Neural cell (in vitro differentiated cells): ENCODE measurements at regions not wholly inside any gene's neighbourhood (a gene's known extent, or its start where the extent isn't known, plus 50 kb on each side); places are given as distances from the start of the nearest gene placed in this dataset.
A peak's percentile ranks its signal among the peaks of the same experiment; 100 is the strongest.

Source experiments
- H2AFZ ChIP-seq: fragments of 200-600, 300-800 bp; sonication (generic), shearing (Covaris generic); 2 replicates; pipeline ENCODE4 v1.6.0; 2014; ENCODE audit warnings: low read depth, mild to moderate bottlenecking, antibody characterized with exemption, low read length, moderate library complexity
- H3F3A ChIP-seq: fragments of 200-600 bp; shearing (Covaris generic); 2 replicates; pipeline ENCODE4 v1.6.1; 2016; ENCODE audit warnings: mild to moderate bottlenecking, moderate library complexity, mixed read lengths, antibody characterized with exemption, low read length; ENCODE audit not compliant: insufficient read depth, poor library complexity, severe bottlenecking
- H3K27ac ChIP-seq: fragments of 200-600, 300-800 bp; sonication (generic), shearing (Covaris generic); 2 replicates; pipeline ENCODE4 v1.5.1; 2014; ENCODE audit warnings: mild to moderate bottlenecking, low read length, moderate library complexity
- H3K27me3 ChIP-seq: fragments of 300-800, 200-600 bp; sonication (generic), shearing (Covaris generic); 2 replicates; pipeline ENCODE4 v1.6.0; 2014; ENCODE audit warnings: mild to moderate bottlenecking, low read depth, low read length, moderate library complexity; ENCODE audit not compliant: insufficient read depth
- H3K36me3 ChIP-seq: fragments of 300-800, 200-600 bp; sonication (generic), shearing (Covaris generic); 2 replicates; pipeline ENCODE4 v1.5.1; 2014; ENCODE audit warnings: mild to moderate bottlenecking, antibody characterized with exemption, low read length, moderate library complexity; ENCODE audit not compliant: insufficient read depth
- H3K4me2 ChIP-seq: fragments of 300-800, 200-600 bp; sonication (generic), shearing (Covaris generic); 2 replicates; pipeline ENCODE4 v1.6.0; 2014; ENCODE audit warnings: mild to moderate bottlenecking, low read length
- H3K4me3 ChIP-seq: fragments of 300-800, 200-600 bp; sonication (generic), shearing (Covaris generic); 2 replicates; pipeline ENCODE4 v1.5.1; 2014; ENCODE audit warnings: mild to moderate bottlenecking, low read length, moderate library complexity
- H3K79me2 ChIP-seq: fragments of 200-600 bp; shearing (Covaris generic); replicated peaks from 2 replicates; pipeline ENCODE4 v1.6.0; 2014; ENCODE audit warnings: mild to moderate bottlenecking, low read length, moderate library complexity; ENCODE audit not compliant: insufficient read depth
- H3K9ac ChIP-seq: fragments of 300-800, 200-600 bp; sonication (generic), shearing (Covaris generic); 2 replicates; pipeline ENCODE4 v1.6.1; 2016; ENCODE audit warnings: mild to moderate bottlenecking, low read length, mixed read lengths
- H3K9me2 ChIP-seq: fragments of 200-600 bp; shearing (Covaris generic); 2 replicates; pipeline ENCODE4 v1.6.1; 2016; ENCODE audit warnings: mild to moderate bottlenecking, low read length, mixed read lengths; ENCODE audit not compliant: insufficient read depth
- H3K9me3 ChIP-seq: fragments of 200-600, 300-800 bp; sonication (generic), shearing (Covaris generic); 2 replicates; pipeline ENCODE4 v1.6.1; 2016; ENCODE audit warnings: mild to moderate bottlenecking, mixed run types, low read length, moderate library complexity, mixed read lengths
- H4K20me1 ChIP-seq: fragments of 200-600 bp; shearing (Covaris generic); 2 replicates; pipeline ENCODE4 v1.6.1; 2016; ENCODE audit warnings: mild to moderate bottlenecking, mixed run types; ENCODE audit not compliant: insufficient read depth
- CTCF ChIP-seq: fragments of 450-650 bp; IDR thresholded peaks from 2 replicates; pipeline ENCODE4 v1.5.1; 2014; ENCODE audit warnings: antibody characterized with exemption, mild to moderate bottlenecking, moderate library complexity; ENCODE audit not compliant: poor library complexity, severe bottlenecking
- EP300 ChIP-seq: fragments of 450-650 bp; conservative IDR thresholded peaks from 2 replicates; pipeline ENCODE4 v1.6.1; 2014; ENCODE audit warnings: antibody characterized with exemption, mild to moderate bottlenecking, moderate library complexity; ENCODE audit not compliant: poor library complexity, severe bottlenecking
- EZH2 ChIP-seq: fragments of 200-600, 300-800 bp; shearing (Covaris generic), sonication (generic); IDR thresholded peaks from 2 replicates; pipeline ENCODE4 v1.6.1; 2014; ENCODE audit warnings: antibody characterized with exemption, low read length, borderline replicate concordance, mild to moderate bottlenecking; ENCODE audit not compliant: insufficient read depth, poor library complexity, severe bottlenecking
- MXI1 ChIP-seq: fragments of 450-650 bp; conservative IDR thresholded peaks from 2 replicates; pipeline ENCODE4 v1.6.1; 2014; ENCODE audit warnings: antibody characterized with exemption, mild to moderate bottlenecking; ENCODE audit not compliant: poor library complexity, severe bottlenecking
- POLR2AphosphoS5 ChIP-seq: IDR thresholded peaks from 2 replicates; pipeline ENCODE4 v1.6.1; 2012
- RAD21 ChIP-seq: fragments of 450-650 bp; conservative IDR thresholded peaks from 2 replicates; pipeline ENCODE4 v1.6.1; 2014; ENCODE audit warnings: antibody characterized with exemption, mild to moderate bottlenecking, moderate library complexity
- REST ChIP-seq: IDR thresholded peaks from 2 replicates; pipeline ENCODE4 v1.6.1; 2012; ENCODE audit warnings: borderline replicate concordance
- SMC3 ChIP-seq: fragments of 450-650 bp; conservative IDR thresholded peaks from 2 replicates; pipeline ENCODE4 v1.6.1; 2014; ENCODE audit warnings: antibody characterized with exemption, mild to moderate bottlenecking, moderate library complexity; ENCODE audit not compliant: poor library complexity
- TAF1 ChIP-seq: IDR thresholded peaks from 2 replicates; pipeline ENCODE4 v1.6.1; 2012; ENCODE audit warnings: low read depth

GRCh38 chr9:19552282-19553105 lies 143.7 kb downstream of the ACER2 start:
- no peaks in the 10 kb centered on the region for H3K36me3 ChIP-seq
- H3K9me3 ChIP-seq, result peaks cover 5% of the 10 kb centered on the region
- H3K79me2 ChIP-seq, result no peaks in the 10 kb centered on the region
- no peaks in the 10 kb centered on the region for H4K20me1 ChIP-seq
- H3K4me3 ChIP-seq, result no peak overlapping the region
- H3K9ac ChIP-seq, result no peak overlapping the region
- H3K4me2 ChIP-seq, result no peak overlapping the region
- TF ChIP-seq REST (no peak), POLR2AphosphoS5 (no peak)
- no peaks in the 10 kb centered on the region for H3K27me3 ChIP-seq
- no peak overlapping the region for H2AFZ ChIP-seq
- H3F3A ChIP-seq, result no peaks in the 10 kb centered on the region
- H3K27ac ChIP-seq, result no peak overlapping the region
- H3K9me2 ChIP-seq, result no peaks in the 10 kb centered on the region

GRCh38 chr9:19551124-19551929 lies 142.5 kb downstream of the ACER2 start:
- Histone ChIP-seq H3K4me3 (no peak overlapping the region), H3K9me2 (no peaks in the 10 kb centered on the region), H3K27me3 (no peaks in the 10 kb centered on the region), H3F3A (no peaks in the 10 kb centered on the region), H3K9me3 (no peaks in the 10 kb centered on the region), H3K36me3 (no peaks in the 10 kb centered on the region), H3K4me2 (no peak overlapping the region), H2AFZ (no peak overlapping the region), H3K9ac (no peak overlapping the region), H3K27ac (no peak overlapping the region), H4K20me1 (no peaks in the 10 kb centered on the region), H3K79me2 (no peaks in the 10 kb centered on the region)
- TF ChIP-seq POLR2AphosphoS5 (peak; percentile 19), REST (no peak), TAF1 (no peak), CTCF (peak; percentile 14), SMC3 (no peak), MXI1 (no peak), RAD21 (no peak), EZH2 (no peak), EP300 (no peak)
